ENCODE measurements at regions not wholly inside any gene's neighbourhood (a gene's known extent, or its start where the extent isn't known, plus 50 kb on each side); places are given as distances from the start of the nearest gene placed in this dataset.

- Histone ChIP-seq H3K4me3 (no peak overlapping the region), H3K4me1 (ENCODE audit: low read depth) (no peaks in the 10 kb centered on the region), H3K9me3 (no peaks in the 10 kb centered on the region), H3K36me3 (ENCODE audit: low read depth) (no peaks in the 10 kb centered on the region)
- intact Hi-C loops (cut with DNase I, micrococcal nuclease), result no loop called here
- no peak for DNase-seq
- TF ChIP-seq, protein P1, sequence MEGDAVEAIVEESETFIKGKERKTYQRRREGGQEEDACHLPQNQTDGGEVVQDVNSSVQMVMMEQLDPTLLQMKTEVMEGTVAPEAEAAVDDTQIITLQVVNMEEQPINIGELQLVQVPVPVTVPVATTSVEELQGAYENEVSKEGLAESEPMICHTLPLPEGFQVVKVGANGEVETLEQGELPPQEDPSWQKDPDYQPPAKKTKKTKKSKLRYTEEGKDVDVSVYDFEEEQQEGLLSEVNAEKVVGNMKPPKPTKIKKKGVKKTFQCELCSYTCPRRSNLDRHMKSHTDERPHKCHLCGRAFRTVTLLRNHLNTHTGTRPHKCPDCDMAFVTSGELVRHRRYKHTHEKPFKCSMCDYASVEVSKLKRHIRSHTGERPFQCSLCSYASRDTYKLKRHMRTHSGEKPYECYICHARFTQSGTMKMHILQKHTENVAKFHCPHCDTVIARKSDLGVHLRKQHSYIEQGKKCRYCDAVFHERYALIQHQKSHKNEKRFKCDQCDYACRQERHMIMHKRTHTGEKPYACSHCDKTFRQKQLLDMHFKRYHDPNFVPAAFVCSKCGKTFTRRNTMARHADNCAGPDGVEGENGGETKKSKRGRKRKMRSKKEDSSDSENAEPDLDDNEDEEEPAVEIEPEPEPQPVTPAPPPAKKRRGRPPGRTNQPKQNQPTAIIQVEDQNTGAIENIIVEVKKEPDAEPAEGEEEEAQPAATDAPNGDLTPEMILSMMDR (IDR thresholded peaks at IDR 0.05), result no peak
- no peak for ATAC-seq
These were observed 203.2 kb upstream of the PPP2R3A start for GRCh38 chr3:135762188-135762856.

- TF ChIP-seq, protein P1 (IDR thresholded peaks at IDR 0.05), result no peak
- Histone ChIP-seq H3K4me1 (ENCODE audit: low read depth) (no peaks in the 10 kb centered on the region), H3K4me3 (no peak overlapping the region), H3K9me3 (no peaks in the 10 kb centered on the region), H3K36me3 (ENCODE audit: low read depth) (no peaks in the 10 kb centered on the region)
- ATAC-seq (no peak), DNase-seq (no peak)
- intact Hi-C loops (cut with DNase I, micrococcal nuclease), result no loop called here
These were observed 199.4 kb upstream of the PPP2R3A start for GRCh38 chr3:135766115-135766514.

GRCh38 chr3:135771760-135772159, 193.8 kb upstream of the PPP2R3A start:
- TF ChIP-seq, protein P1 (IDR thresholded peaks at IDR 0.05), result no peak
- Histone ChIP-seq H3K4me3 (no peak overlapping the region), H3K4me1 (ENCODE audit: low read depth) (no peaks in the 10 kb centered on the region), H3K9me3 (no peaks in the 10 kb centered on the region), H3K36me3 (ENCODE audit: low read depth) (no peaks in the 10 kb centered on the region)
- DNase-seq (no peak), ATAC-seq (no peak)
- intact Hi-C loops (cut with DNase I, micrococcal nuclease), result no loop called here

GRCh38 chr3:135779024-135779423, 186.5 kb upstream of the PPP2R3A start:
- intact Hi-C loops (cut with DNase I, micrococcal nuclease), result no loop called here
- Histone ChIP-seq H3K36me3 (ENCODE audit: low read depth) (no peaks in the 10 kb centered on the region), H3K9me3 (no peaks in the 10 kb centered on the region), H3K4me1 (ENCODE audit: low read depth) (no peaks in the 10 kb centered on the region), H3K4me3 (no peak overlapping the region)
- TF ChIP-seq, protein P1 (IDR thresholded peaks at IDR 0.05), result no peak
- DNase-seq, result no peak
- no peak for ATAC-seq

DNA sequence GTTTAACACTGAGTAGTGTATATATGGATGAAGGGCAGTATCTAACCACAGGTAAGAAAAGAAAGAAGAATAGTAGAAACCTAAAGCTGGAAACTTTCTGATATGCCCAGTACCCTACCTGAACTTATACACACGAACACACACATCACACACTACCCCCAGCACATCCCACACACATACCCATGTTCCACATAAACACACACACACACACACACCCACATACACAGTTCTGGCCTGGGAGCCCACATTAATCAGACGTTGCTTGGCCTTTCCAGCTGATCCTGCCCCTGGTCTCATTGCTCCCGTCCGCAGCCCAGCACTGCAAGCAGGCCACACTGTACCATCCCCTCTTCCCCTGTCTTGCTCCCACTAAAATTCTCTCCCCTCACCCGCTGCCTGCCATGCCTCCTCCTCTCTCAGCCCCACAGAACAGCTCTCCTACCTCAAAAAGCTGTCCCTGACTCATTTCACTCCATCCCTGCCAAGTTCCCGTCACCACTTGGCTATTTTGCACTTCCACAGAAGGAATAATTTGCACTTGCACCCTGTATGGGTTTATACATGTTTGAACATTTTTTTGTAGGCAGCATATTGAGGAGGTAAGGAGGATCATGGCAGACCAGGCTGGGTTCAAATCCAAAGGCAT, 185.8 kb upstream of the PPP2R3A start:
- DNase-seq (no peak), ATAC-seq (no peak)
- TF ChIP-seq, protein P1 (IDR thresholded peaks at IDR 0.05), result no peak
- intact Hi-C loops (cut with DNase I, micrococcal nuclease), result no loop called here
- Histone ChIP-seq H3K9me3 (no peaks in the 10 kb centered on the region), H3K4me1 (ENCODE audit: low read depth) (no peaks in the 10 kb centered on the region), H3K36me3 (ENCODE audit: low read depth) (no peaks in the 10 kb centered on the region), H3K4me3 (no peak overlapping the region)

Measured in mucosa of descending colon (tissue), 3 donors.